Tibial nerve (tissue), 4 donors: ENCODE measurements at regions not wholly inside any gene's neighbourhood (a gene's known extent, or its start where the extent isn't known, plus 50 kb on each side); places are given as distances from the start of the nearest gene placed in this dataset.

Experiments used
- EP300 ChIP-seq, 2 donors: sonication (generic); formaldehyde crosslinking; IDR thresholded peaks; one replicate each; pipeline ENCODE4 v1.6.1; 2017; ENCODE audit warnings: antibody characterized with exemption in 2 of 2, mild to moderate bottlenecking in 1 of 2
- TF ChIP-seq, protein P1 (sequence below), 5 experiments: fragments of 200-600 bp in 3 of 5; fragments of 450-650 bp in 2 of 5; sonication (generic) in 3 of 5; IDR thresholded peaks; one replicate each; pipeline ENCODE4 v1.5.1; 2016 to 2019; ENCODE audit warnings: antibody characterized with exemption in 5 of 5, mild to moderate bottlenecking in 3 of 5, moderate library complexity in 2 of 5

DNA sequence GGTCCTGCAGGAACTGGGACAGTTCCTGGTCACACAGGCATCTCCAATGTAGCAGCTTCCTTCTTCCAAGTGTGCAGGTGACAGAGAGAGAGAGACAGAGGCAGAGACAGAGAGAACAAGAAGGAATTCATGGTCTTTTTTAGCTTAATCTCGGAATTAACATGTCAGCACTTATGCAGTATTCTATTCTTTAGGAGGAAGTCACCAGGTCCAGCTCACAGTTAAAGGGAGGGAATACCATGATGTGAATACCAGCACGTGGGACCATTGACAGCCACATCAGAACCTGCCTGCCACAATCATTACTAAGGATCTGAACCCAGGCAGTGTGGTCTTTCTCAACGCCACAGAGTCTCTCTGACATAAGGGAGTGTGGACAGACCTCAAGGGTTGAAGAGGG is 341.6 kb downstream of the MN1 start:
- TF ChIP-seq, protein P1, sequence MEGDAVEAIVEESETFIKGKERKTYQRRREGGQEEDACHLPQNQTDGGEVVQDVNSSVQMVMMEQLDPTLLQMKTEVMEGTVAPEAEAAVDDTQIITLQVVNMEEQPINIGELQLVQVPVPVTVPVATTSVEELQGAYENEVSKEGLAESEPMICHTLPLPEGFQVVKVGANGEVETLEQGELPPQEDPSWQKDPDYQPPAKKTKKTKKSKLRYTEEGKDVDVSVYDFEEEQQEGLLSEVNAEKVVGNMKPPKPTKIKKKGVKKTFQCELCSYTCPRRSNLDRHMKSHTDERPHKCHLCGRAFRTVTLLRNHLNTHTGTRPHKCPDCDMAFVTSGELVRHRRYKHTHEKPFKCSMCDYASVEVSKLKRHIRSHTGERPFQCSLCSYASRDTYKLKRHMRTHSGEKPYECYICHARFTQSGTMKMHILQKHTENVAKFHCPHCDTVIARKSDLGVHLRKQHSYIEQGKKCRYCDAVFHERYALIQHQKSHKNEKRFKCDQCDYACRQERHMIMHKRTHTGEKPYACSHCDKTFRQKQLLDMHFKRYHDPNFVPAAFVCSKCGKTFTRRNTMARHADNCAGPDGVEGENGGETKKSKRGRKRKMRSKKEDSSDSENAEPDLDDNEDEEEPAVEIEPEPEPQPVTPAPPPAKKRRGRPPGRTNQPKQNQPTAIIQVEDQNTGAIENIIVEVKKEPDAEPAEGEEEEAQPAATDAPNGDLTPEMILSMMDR (IDR thresholded peaks at IDR 0.05) = no peak
- TF ChIP-seq EP300 (IDR thresholded peaks at IDR 0.05) = no peak
